H9 (cell line): ENCODE measurements at regions not wholly inside any gene's neighbourhood (a gene's known extent, or its start where the extent isn't known, plus 50 kb on each side); places are given as distances from the start of the nearest gene placed in this dataset.

ENCODE experiments used
- DNase-seq: peaks from one replicate; pipeline ENCODE4 v3.0.0-alpha.2; 2017
- H2AFZ ChIP-seq: one replicate; pipeline ENCODE4 v1.6.1; 2013; ENCODE audit warnings: mild to moderate bottlenecking, low read length, control low read depth, moderate library complexity
- H2AK5ac ChIP-seq: 2 replicates; pipeline ENCODE4 v1.6.1; 2013; ENCODE audit warnings: low read length, control low read depth, mixed read lengths; ENCODE audit not compliant: insufficient read length
- H2BK120ac ChIP-seq: one replicate; pipeline ENCODE4 v1.6.1; 2013; ENCODE audit warnings: low read depth, mild to moderate bottlenecking, low read length, control low read depth, inconsistent platforms; ENCODE audit not compliant: poor library complexity, severe bottlenecking
- H2BK12ac ChIP-seq: 2 replicates; pipeline ENCODE4 v1.6.1; 2013; ENCODE audit warnings: low read length, control low read depth, mixed read lengths, low read depth; ENCODE audit not compliant: insufficient read length
- H2BK15ac ChIP-seq: 2 replicates; pipeline ENCODE4 v1.6.1; 2013; ENCODE audit warnings: low read depth, low read length, control low read depth
- H2BK20ac ChIP-seq: one replicate; pipeline ENCODE4 v1.6.1; 2013; ENCODE audit warnings: low read depth, mild to moderate bottlenecking, low read length, control low read depth, inconsistent platforms; ENCODE audit not compliant: poor library complexity, severe bottlenecking
- H2BK5ac ChIP-seq: 2 replicates; pipeline ENCODE4 v1.6.1; 2013; ENCODE audit warnings: low read length, control low read depth, mixed read lengths; ENCODE audit not compliant: insufficient read length
- H3K14ac ChIP-seq: 2 replicates; pipeline ENCODE4 v1.6.1; 2013; ENCODE audit warnings: low read length, control low read depth; ENCODE audit not compliant: insufficient read depth
- H3K18ac ChIP-seq: 2 replicates; pipeline ENCODE4 v1.6.1; 2013; ENCODE audit warnings: low read depth, mild to moderate bottlenecking, mixed read lengths, low read length, control low read depth; ENCODE audit not compliant: insufficient read length
- H3K23ac ChIP-seq: 2 replicates; pipeline ENCODE4 v1.6.1; 2013; ENCODE audit warnings: low read length, control low read depth, mixed read lengths, low read depth; ENCODE audit not compliant: insufficient read length
- H3K23me2 ChIP-seq: 2 replicates; pipeline ENCODE4 v1.6.1; 2013; ENCODE audit warnings: low read depth, mild to moderate bottlenecking, mixed read lengths, low read length, control low read depth; ENCODE audit not compliant: insufficient read length, poor library complexity, severe bottlenecking
- H3K27ac ChIP-seq: 2 replicates; pipeline ENCODE4 v1.5.1; 2013; ENCODE audit warnings: low read length, control low read depth, mixed read lengths, low read depth; ENCODE audit not compliant: insufficient read length
- H3K27me3 ChIP-seq: 2 replicates; pipeline ENCODE4 v1.6.1; 2013; ENCODE audit warnings: low read length, control low read depth, inconsistent platforms; ENCODE audit not compliant: insufficient read depth
- H3K4ac ChIP-seq: 2 replicates; pipeline ENCODE4 v1.6.1; 2013; ENCODE audit warnings: low read depth, mild to moderate bottlenecking, control low read depth, inconsistent platforms, low read length, moderate library complexity
- H3K4me1 ChIP-seq: 2 replicates; pipeline ENCODE4 v1.6.1; 2013; ENCODE audit warnings: low read length, control low read depth, inconsistent platforms; ENCODE audit not compliant: insufficient read depth
- H3K4me2 ChIP-seq: 2 replicates; pipeline ENCODE4 v1.6.1; 2013; ENCODE audit warnings: low read length, control low read depth, mixed read lengths; ENCODE audit not compliant: insufficient read length, insufficient read depth
- H3K56ac ChIP-seq: 2 replicates; pipeline ENCODE4 v1.6.1; 2013; ENCODE audit warnings: low read depth, mild to moderate bottlenecking, mixed read lengths, low read length, control low read depth; ENCODE audit not compliant: insufficient read length
- H3K79me1 ChIP-seq: 2 replicates; pipeline ENCODE4 v1.6.1; 2013; ENCODE audit warnings: low read depth, mild to moderate bottlenecking, moderate library complexity, low read length, control low read depth, inconsistent platforms; ENCODE audit not compliant: insufficient read depth, poor library complexity, severe bottlenecking
- H3K79me2 ChIP-seq: 2 replicates; pipeline ENCODE4 v1.6.1; 2013; ENCODE audit warnings: low read length, control low read depth, inconsistent platforms; ENCODE audit not compliant: insufficient read depth
- H3K9ac ChIP-seq: 2 replicates; pipeline ENCODE4 v1.6.1; 2013; ENCODE audit warnings: low read length, control low read depth, mixed read lengths; ENCODE audit not compliant: insufficient read length; ENCODE audit errors: extremely low read depth
- H3K9me3 ChIP-seq: one replicate; pipeline ENCODE4 v1.6.1; 2013; ENCODE audit warnings: low read depth, low read length, inconsistent platforms; ENCODE audit not compliant: control insufficient read depth
- H3T11ph ChIP-seq: one replicate; pipeline ENCODE4 v1.6.1; 2013; ENCODE audit warnings: mild to moderate bottlenecking, low read length, control low read depth, inconsistent platforms
- H4K20me1 ChIP-seq: one replicate; pipeline ENCODE4 v1.6.1; 2013; ENCODE audit not compliant: control insufficient read depth, insufficient read length, insufficient read depth
- H4K5ac ChIP-seq: 2 replicates; pipeline ENCODE4 v1.6.1; 2013; ENCODE audit warnings: low read depth, mild to moderate bottlenecking, mixed read lengths, low read length, control low read depth; ENCODE audit not compliant: insufficient read length
- H4K8ac ChIP-seq: replicated peaks from 2 replicates; pipeline ENCODE4 v1.6.1; 2013; ENCODE audit warnings: low read length, control low read depth, mixed read lengths, low read depth; ENCODE audit not compliant: insufficient read length
- H4K91ac ChIP-seq: 2 replicates; pipeline ENCODE4 v1.6.1; 2013; ENCODE audit warnings: low read depth, mild to moderate bottlenecking, moderate library complexity, mixed read lengths, low read length, control low read depth; ENCODE audit not compliant: insufficient read length
- H3K27ac Mint-ChIP-seq, 3 experiments: 2 replicates in 2 of 3; 3 replicates in 1 of 3; pipeline ENCODE4 v1.8.0; 2020 to 2021; ENCODE audit warnings: mixed read lengths in 3 of 3, mild to moderate bottlenecking in 1 of 3, moderate library complexity in 1 of 3
- H3K27me3 Mint-ChIP-seq: 2 replicates; pipeline ENCODE4 v1.8.0; 2021; ENCODE audit warnings: low read depth, mild to moderate bottlenecking, moderate library complexity, mixed read lengths
- H3K36me3 Mint-ChIP-seq, 3 experiments: 2 replicates in 2 of 3; 3 replicates in 1 of 3; pipeline ENCODE4 v1.8.0; 2020 to 2021; ENCODE audit warnings: low read depth in 3 of 3, mixed read lengths in 3 of 3; ENCODE audit not compliant: insufficient read depth in 1 of 3
- H3K4me1 Mint-ChIP-seq, 2 experiments: 2 replicates each; pipeline ENCODE4 v1.8.0; 2020; ENCODE audit warnings: mixed read lengths in 2 of 2
- H3K4me3 Mint-ChIP-seq, 2 experiments: 2 replicates in 1 of 2; 3 replicates in 1 of 2; pipeline ENCODE4 v1.8.0; 2020 to 2021; ENCODE audit warnings: mild to moderate bottlenecking in 2 of 2, mixed read lengths in 2 of 2, moderate library complexity in 1 of 2
- H3K9me3 Mint-ChIP-seq, 2 experiments: 2 replicates in 1 of 2; 3 replicates in 1 of 2; pipeline ENCODE4 v1.8.0; 2020; ENCODE audit warnings: mild to moderate bottlenecking in 2 of 2, mixed read lengths in 2 of 2, moderate library complexity in 1 of 2
- WGBS: extraction: QIAGEN DNeasy Blood & Tissue Kit; methylation state at CpG from one replicate; pipeline ENCODE4 v1.1.7; 2013; ENCODE audit warnings: missing lambda C conversion rate, low lambda C conversion rate, mixed read lengths; ENCODE audit not compliant: insufficient read length; ENCODE audit errors: extremely low coverage; 5-methylcytosine and 5-hydroxymethylcytosine counted together
- TF ChIP-seq, protein P1 (sequence below): fragments of 200-600 bp; sonication (generic); conservative IDR thresholded peaks from 3 replicates; pipeline ENCODE4 v1.8.0; 2021; ENCODE audit warnings: antibody characterized with exemption, mild to moderate bottlenecking

DNA sequence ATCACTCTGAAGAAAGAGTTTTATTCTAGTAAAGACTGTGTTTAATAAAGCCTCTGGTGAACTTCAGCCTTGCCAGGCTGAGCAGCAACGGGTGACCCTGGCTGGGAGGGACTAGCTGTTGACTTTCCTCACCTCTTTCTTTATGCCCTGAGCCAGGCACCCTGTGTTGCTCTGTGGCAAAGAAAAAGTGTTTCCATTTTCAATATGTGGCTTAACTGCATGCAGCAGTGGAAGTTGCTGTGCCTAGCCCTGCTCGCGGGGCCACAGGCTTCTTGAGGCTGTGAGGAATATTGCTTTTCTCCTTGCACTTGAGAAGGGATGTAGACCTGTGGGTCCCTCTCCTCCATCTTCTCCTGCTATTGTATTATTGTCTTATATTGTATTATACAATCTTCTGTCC is 67.0 kb downstream of the CXCL12 start:
- Histone ChIP-seq H3K9me3 (no peaks in the 10 kb centered on the region), H3K18ac (no peak overlapping the region), H2BK5ac (no peak overlapping the region), H3K27me3 (no peaks in the 10 kb centered on the region), H3K4me2 (no peak overlapping the region), H2BK120ac (no peak overlapping the region), H2BK20ac (no peak overlapping the region), H3K23ac (no peak overlapping the region), H3K23me2 (no peaks in the 10 kb centered on the region), H3K79me2 (no peaks in the 10 kb centered on the region), H3K27ac (no peak overlapping the region), H3K79me1 (no peaks in the 10 kb centered on the region), H4K8ac (no peak overlapping the region), H2BK12ac (no peak overlapping the region), H3K4me1 (no peaks in the 10 kb centered on the region), H4K20me1 (no peaks in the 10 kb centered on the region), H4K5ac (no peak overlapping the region), H2BK15ac (no peak overlapping the region), H3T11ph (no peak overlapping the region), H3K56ac (no peak overlapping the region), H2AK5ac (no peak overlapping the region), H3K9ac (no peak overlapping the region), H4K91ac (no peak overlapping the region), H2AFZ (no peak overlapping the region), H3K14ac (no peak overlapping the region), H3K4ac (no peak overlapping the region)
- Mint-ChIP-seq H3K4me1 (peaks cover 5 to 13% of the 10 kb centered on the region in 2 experiments; a peak in 3 of 4 replicates), H3K36me3 (no peaks in the 10 kb centered on the region; a peak in 1 of 7 replicates), H3K27me3 (peaks cover 10% of the 10 kb centered on the region), H3K9me3 (peaks cover 0 to 2% of the 10 kb centered on the region in 2 experiments; a peak in 3 of 5 replicates), H3K4me3 (no peak overlapping the region), H3K27ac (no peak overlapping the region)
- TF ChIP-seq, protein P1, sequence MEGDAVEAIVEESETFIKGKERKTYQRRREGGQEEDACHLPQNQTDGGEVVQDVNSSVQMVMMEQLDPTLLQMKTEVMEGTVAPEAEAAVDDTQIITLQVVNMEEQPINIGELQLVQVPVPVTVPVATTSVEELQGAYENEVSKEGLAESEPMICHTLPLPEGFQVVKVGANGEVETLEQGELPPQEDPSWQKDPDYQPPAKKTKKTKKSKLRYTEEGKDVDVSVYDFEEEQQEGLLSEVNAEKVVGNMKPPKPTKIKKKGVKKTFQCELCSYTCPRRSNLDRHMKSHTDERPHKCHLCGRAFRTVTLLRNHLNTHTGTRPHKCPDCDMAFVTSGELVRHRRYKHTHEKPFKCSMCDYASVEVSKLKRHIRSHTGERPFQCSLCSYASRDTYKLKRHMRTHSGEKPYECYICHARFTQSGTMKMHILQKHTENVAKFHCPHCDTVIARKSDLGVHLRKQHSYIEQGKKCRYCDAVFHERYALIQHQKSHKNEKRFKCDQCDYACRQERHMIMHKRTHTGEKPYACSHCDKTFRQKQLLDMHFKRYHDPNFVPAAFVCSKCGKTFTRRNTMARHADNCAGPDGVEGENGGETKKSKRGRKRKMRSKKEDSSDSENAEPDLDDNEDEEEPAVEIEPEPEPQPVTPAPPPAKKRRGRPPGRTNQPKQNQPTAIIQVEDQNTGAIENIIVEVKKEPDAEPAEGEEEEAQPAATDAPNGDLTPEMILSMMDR: no peak
- DNase-seq: no peak
- no CpG with 5 or more reads among the region's 3 CpGs for WGBS
